HG02943 (cell line): ENCODE measurements at regions not wholly inside any gene's neighbourhood (a gene's known extent, or its start where the extent isn't known, plus 50 kb on each side); places are given as distances from the start of the nearest gene placed in this dataset.
"Not testable (repeated sequence)": the region's sequence is repeated elsewhere in the genome, so short reads cannot be mapped to it uniquely, and the experiment has no call there.

Experiments used
- ATAC-seq: cut with Tn5 transposase; IDR thresholded peaks from one replicate; pipeline ENCODE4 v1.9.1; 2021; ENCODE audit warnings: mild to moderate bottlenecking, low read depth, moderate library complexity; ENCODE audit not compliant: unreplicated experiment

GRCh38 chr13:21905486-21905885, 234.6 kb downstream of the FGF9 start:
- ATAC-seq = no peak

- ATAC-seq = no peak
Observed at GRCh38 chr13:21909331-21909730, 238.5 kb downstream of the FGF9 start.

- ATAC-seq = no peak
Observed at GRCh38 chr13:21910546-21910945, 239.7 kb downstream of the FGF9 start.

- no peak for ATAC-seq
Observed at GRCh38 chr13:21911646-21912298, 240.9 kb downstream of the FGF9 start.

GRCh38 chr13:21913010-21913409, 242.1 kb downstream of the FGF9 start:
- no peak for ATAC-seq

GRCh38 chr13:21917086-21918015, 246.5 kb downstream of the FGF9 start:
- ATAC-seq = no peak

- not testable (repeated sequence) for ATAC-seq
Observed at GRCh38 chr13:21920802-21921201, 249.9 kb downstream of the FGF9 start.

- no peak for ATAC-seq
Observed at GRCh38 chr13:21924958-21925357, 254.1 kb downstream of the FGF9 start.

GRCh38 chr13:21925720-21926119, 254.8 kb downstream of the FGF9 start:
- ATAC-seq = no peak

GRCh38 chr13:21929400-21929799, 258.5 kb downstream of the FGF9 start:
- ATAC-seq = no peak

- no peak for ATAC-seq
Observed at GRCh38 chr13:21930536-21930935, 259.7 kb downstream of the FGF9 start.

GRCh38 chr13:21932578-21932977, 261.7 kb downstream of the FGF9 start:
- no peak for ATAC-seq

GRCh38 chr13:21932996-21933395, 262.1 kb downstream of the FGF9 start:
- ATAC-seq = no peak

- no peak for ATAC-seq
Observed at GRCh38 chr13:21934284-21934683, 263.4 kb downstream of the FGF9 start.

GRCh38 chr13:21936674-21937073, 265.8 kb downstream of the FGF9 start:
- ATAC-seq = no peak

GRCh38 chr13:21938168-21938567, 267.3 kb downstream of the FGF9 start:
- ATAC-seq = no peak

GRCh38 chr13:21938636-21939035, 267.8 kb downstream of the FGF9 start:
- ATAC-seq = no peak

- no peak for ATAC-seq
Observed at GRCh38 chr13:21942061-21942460, 271.2 kb downstream of the FGF9 start.

GRCh38 chr13:21944610-21945009, 273.7 kb downstream of the FGF9 start:
- no peak for ATAC-seq

GRCh38 chr13:21945195-21945594, 274.3 kb downstream of the FGF9 start:
- ATAC-seq = no peak

GRCh38 chr13:21946964-21947363, 276.1 kb downstream of the FGF9 start:
- no peak for ATAC-seq
